HCT116 (cell line): ENCODE measurements at regions not wholly inside any gene's neighbourhood (a gene's known extent, or its start where the extent isn't known, plus 50 kb on each side); places are given as distances from the start of the nearest gene placed in this dataset.
"Not testable (repeated sequence)": the region's sequence is repeated elsewhere in the genome, so short reads cannot be mapped to it uniquely, and the experiment has no call there.

Experiments
- ATF3 ChIP-seq: IDR thresholded peaks from 2 replicates; pipeline ENCODE4 v1.6.1; 2012
- CEBPB ChIP-seq: IDR thresholded peaks from 2 replicates; pipeline ENCODE4 v1.6.1; 2012; ENCODE audit warnings: low read depth
- CTCF ChIP-seq, 3 experiments: fragments of 200-600 bp in 1 of 3; sonication (generic) in 1 of 3; IDR thresholded peaks in 2 of 3; conservative IDR thresholded peaks in 1 of 3; 2 replicates each; pipeline ENCODE4 v1.5.1; 2012 to 2017; ENCODE audit warnings: low read depth in 2 of 3, low read length in 2 of 3, antibody characterized with exemption in 1 of 3, borderline replicate concordance in 1 of 3, control low read depth in 1 of 3, mild to moderate bottlenecking in 1 of 3, mixed read lengths in 1 of 3, mixed run types in 1 of 3, moderate library complexity in 1 of 3; ENCODE audit not compliant: insufficient read depth in 1 of 3
- EGR1 ChIP-seq: IDR thresholded peaks from 2 replicates; pipeline ENCODE4 v1.6.1; 2012; ENCODE audit warnings: low read depth
- ELF1 ChIP-seq: IDR thresholded peaks from 2 replicates; pipeline ENCODE4 v1.6.1; 2012; ENCODE audit warnings: low read depth, borderline replicate concordance
- EZH2 ChIP-seq: fragments of 200-600 bp; sonication (generic); IDR thresholded peaks from 2 replicates; pipeline ENCODE4 v1.6.1; 2017; ENCODE audit warnings: antibody characterized with exemption, mixed run types
- EZH2phosphoT487 ChIP-seq: fragments of 200-600 bp; IDR thresholded peaks from 2 replicates; pipeline ENCODE4 v1.6.1; 2018; ENCODE audit warnings: antibody characterized with exemption, borderline replicate concordance
- POLR2A ChIP-seq: IDR thresholded peaks from 2 replicates; pipeline ENCODE4 v1.7.0; 2011; ENCODE audit warnings: borderline replicate concordance; ENCODE audit not compliant: insufficient read depth, insufficient read length; ENCODE audit errors: extremely low read depth
- REST ChIP-seq: IDR thresholded peaks from 2 replicates; pipeline ENCODE4 v1.6.1; 2012; ENCODE audit warnings: low read depth
- YY1 ChIP-seq: IDR thresholded peaks from 2 replicates; pipeline ENCODE4 v1.6.1; 2011; ENCODE audit warnings: low read length, low read depth, moderate library complexity, mild to moderate bottlenecking; ENCODE audit not compliant: insufficient replicate concordance; ENCODE audit errors: extremely low read depth

GRCh38 chr6:27146456-27146705, 101.1 kb upstream of the PRSS16 start:
- not testable (repeated sequence) for TF ChIP-seq CTCF (IDR thresholded peaks at IDR 0.05 in 2 of 3, conservative IDR thresholded peaks at IDR 0.05 in 1 of 3; ENCODE audit: borderline replicate concordance in 1 of 3, insufficient read depth in 1 of 3, low read depth in 2 of 3, low read length in 2 of 3); CEBPB; ELF1; YY1; POLR2A; EZH2; ATF3; EGR1; REST; EZH2phosphoT487
